Karpas-422 (cell line): ENCODE measurements at regions not wholly inside any gene's neighbourhood (a gene's known extent, or its start where the extent isn't known, plus 50 kb on each side); places are given as distances from the start of the nearest gene placed in this dataset.

Experiments used
- DNase-seq: peaks from one replicate; pipeline ENCODE4 v3.0.0-alpha.2; 2015
- H2AFZ ChIP-seq: fragments of 200-600 bp; sonication (generic); 2 replicates; pipeline ENCODE4 v1.6.1; 2014; ENCODE audit warnings: antibody characterized with exemption, low read length, mixed read lengths
- H3K27ac ChIP-seq: fragments of 200-600 bp; sonication (generic); 2 replicates; pipeline ENCODE4 v1.5.1; 2014; ENCODE audit warnings: mild to moderate bottlenecking, low read length, moderate library complexity
- H3K27me3 ChIP-seq: fragments of 200-600 bp; sonication (generic); 2 replicates; pipeline ENCODE4 v1.6.1; 2014; ENCODE audit warnings: low read length, mixed read lengths
- H3K36me3 ChIP-seq: fragments of 200-600 bp; sonication (generic); 2 replicates; pipeline ENCODE4 v1.6.1; 2014; ENCODE audit warnings: low read length, mixed read lengths; ENCODE audit not compliant: insufficient read depth
- H3K4me1 ChIP-seq: fragments of 200-600 bp; sonication (generic); 2 replicates; pipeline ENCODE4 v1.6.1; 2014; ENCODE audit warnings: mild to moderate bottlenecking, low read length, mixed read lengths
- H3K4me2 ChIP-seq: fragments of 200-600 bp; sonication (generic); 2 replicates; pipeline ENCODE4 v1.6.1; 2014; ENCODE audit warnings: low read length, low read depth, mild to moderate bottlenecking; ENCODE audit not compliant: poor library complexity, severe bottlenecking
- H3K4me3 ChIP-seq: fragments of 200-600 bp; sonication (generic); 2 replicates; pipeline ENCODE4 v1.5.1; 2014; ENCODE audit warnings: mild to moderate bottlenecking, antibody characterized with exemption, low read length, mixed read lengths
- H3K79me2 ChIP-seq: fragments of 200-600 bp; sonication (generic); 2 replicates; pipeline ENCODE4 v1.6.1; 2014; ENCODE audit warnings: mild to moderate bottlenecking, low read length, mixed read lengths
- H3K9ac ChIP-seq: fragments of 200-600 bp; sonication (generic); 2 replicates; pipeline ENCODE4 v1.6.0; 2014; ENCODE audit warnings: low read length
- H3K9me2 ChIP-seq: fragments of 200-600 bp; sonication (generic), shearing (Covaris generic); replicated peaks from 2 replicates; pipeline ENCODE4 v1.6.0; 2014; ENCODE audit warnings: mild to moderate bottlenecking, low read length, moderate library complexity; ENCODE audit not compliant: insufficient read depth
- H3K9me3 ChIP-seq: fragments of 300-700, 200-600 bp; sonication (generic); 2 replicates; pipeline ENCODE4 v1.6.1; 2014; ENCODE audit warnings: low read length, mixed read lengths
- H4K20me1 ChIP-seq: fragments of 200-600 bp; sonication (generic); 2 replicates; pipeline ENCODE4 v1.6.1; 2014; ENCODE audit warnings: mild to moderate bottlenecking, antibody characterized with exemption, low read length, low read depth; ENCODE audit not compliant: insufficient read depth

DNA sequence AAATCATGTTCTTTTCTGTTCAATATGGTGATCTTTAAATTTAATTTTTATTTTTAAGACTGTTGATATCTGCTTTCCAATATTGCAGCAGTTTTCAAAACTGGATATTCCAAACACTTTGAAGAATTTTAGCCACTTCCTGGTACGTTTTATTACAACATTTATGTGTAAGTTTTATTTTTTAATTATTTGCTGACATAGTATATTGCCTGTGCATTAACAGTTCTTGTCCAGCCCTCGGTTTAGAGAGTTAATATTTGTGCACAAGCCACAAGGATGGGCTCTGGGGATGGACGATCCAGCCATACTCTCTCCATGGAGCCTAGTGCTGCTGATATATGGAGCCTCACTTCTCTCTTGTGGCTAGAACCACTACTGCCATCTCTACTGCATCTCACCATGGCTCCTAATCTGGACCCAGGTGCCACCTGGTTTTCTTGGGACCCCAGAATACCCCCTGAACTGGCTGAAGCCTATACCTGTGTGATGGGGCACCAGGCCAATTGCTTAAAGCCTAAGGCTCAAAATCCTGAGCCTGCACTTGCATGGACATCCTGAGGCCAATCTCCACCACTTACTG is 262.5 kb downstream of the RASSF9 start:
- no peak for DNase-seq
- no peaks in the 10 kb centered on the region for H3K9me3 ChIP-seq
- no peak overlapping the region for H2AFZ ChIP-seq
- H3K36me3 ChIP-seq: no peaks in the 10 kb centered on the region
- H3K4me1 ChIP-seq: peaks cover 4% of the 10 kb centered on the region; the same call in 1 of the 2 replicates
- H3K9ac ChIP-seq: no peak overlapping the region
- H3K27me3 ChIP-seq: no peaks in the 10 kb centered on the region
- no peaks in the 10 kb centered on the region for H3K79me2 ChIP-seq
- no peaks in the 10 kb centered on the region for H4K20me1 ChIP-seq
- H3K4me2 ChIP-seq: no peak overlapping the region
- H3K9me2 ChIP-seq: no peaks in the 10 kb centered on the region
- no peak overlapping the region for H3K27ac ChIP-seq
- no peak overlapping the region for H3K4me3 ChIP-seq

DNA sequence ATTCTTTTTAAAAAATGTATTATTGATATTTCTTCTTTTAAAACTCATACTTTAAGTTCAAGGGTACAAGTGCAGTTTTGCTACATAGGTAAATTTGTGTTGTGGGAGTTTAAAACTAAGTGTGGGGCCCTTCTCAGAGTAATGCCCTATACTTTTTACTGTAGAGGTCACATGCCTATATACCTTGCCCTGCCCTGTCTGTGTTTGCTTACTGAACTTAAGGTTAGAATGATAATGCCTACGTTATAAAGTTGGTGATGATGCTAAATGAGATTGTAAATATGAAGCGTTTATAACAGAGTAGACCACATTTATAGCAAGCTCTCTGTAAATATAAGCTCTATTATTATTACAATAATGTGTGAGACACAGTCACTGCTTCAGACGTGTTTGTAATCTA is 261.9 kb downstream of the RASSF9 start:
- no peaks in the 10 kb centered on the region for H3K9me2 ChIP-seq
- H3K36me3 ChIP-seq: no peaks in the 10 kb centered on the region
- DNase-seq: no peak
- no peaks in the 10 kb centered on the region for H4K20me1 ChIP-seq
- H3K27ac ChIP-seq: no peak overlapping the region
- no peaks in the 10 kb centered on the region for H3K9me3 ChIP-seq
- H3K4me1 ChIP-seq: peaks cover 4% of the 10 kb centered on the region; the same call in 1 of the 2 replicates
- no peak overlapping the region for H3K4me3 ChIP-seq
- H2AFZ ChIP-seq: no peak overlapping the region
- H3K27me3 ChIP-seq: no peaks in the 10 kb centered on the region
- no peak overlapping the region for H3K9ac ChIP-seq
- H3K79me2 ChIP-seq: no peaks in the 10 kb centered on the region
- H3K4me2 ChIP-seq: no peak overlapping the region

- Histone ChIP-seq H4K20me1 (no peaks in the 10 kb centered on the region), H2AFZ (no peak overlapping the region), H3K9me3 (no peaks in the 10 kb centered on the region), H3K36me3 (no peaks in the 10 kb centered on the region), H3K79me2 (no peaks in the 10 kb centered on the region), H3K9me2 (no peaks in the 10 kb centered on the region), H3K27me3 (no peaks in the 10 kb centered on the region), H3K27ac (no peak overlapping the region), H3K4me1 (peaks cover 4% of the 10 kb centered on the region; the same call in 1 of the 2 replicates), H3K9ac (no peak overlapping the region), H3K4me3 (no peak overlapping the region), H3K4me2 (no peak overlapping the region)
- peak; percentile 83 for DNase-seq
Measured at GRCh38 chr12:85575120-85576096, 260.8 kb downstream of the RASSF9 start.

GRCh38 chr12:85580562-85581168 is 255.5 kb downstream of the RASSF9 start:
- DNase-seq: no peak
- H3K4me3 ChIP-seq: no peak overlapping the region
- no peaks in the 10 kb centered on the region for H3K36me3 ChIP-seq
- H3K4me2 ChIP-seq: no peak overlapping the region
- no peaks in the 10 kb centered on the region for H4K20me1 ChIP-seq
- H3K79me2 ChIP-seq: no peaks in the 10 kb centered on the region
- H3K9ac ChIP-seq: no peak overlapping the region
- H3K4me1 ChIP-seq: no peaks in the 10 kb centered on the region
- no peaks in the 10 kb centered on the region for H3K27me3 ChIP-seq
- no peak overlapping the region for H2AFZ ChIP-seq
- no peaks in the 10 kb centered on the region for H3K9me2 ChIP-seq
- H3K27ac ChIP-seq: no peak overlapping the region
- H3K9me3 ChIP-seq: no peaks in the 10 kb centered on the region

DNA sequence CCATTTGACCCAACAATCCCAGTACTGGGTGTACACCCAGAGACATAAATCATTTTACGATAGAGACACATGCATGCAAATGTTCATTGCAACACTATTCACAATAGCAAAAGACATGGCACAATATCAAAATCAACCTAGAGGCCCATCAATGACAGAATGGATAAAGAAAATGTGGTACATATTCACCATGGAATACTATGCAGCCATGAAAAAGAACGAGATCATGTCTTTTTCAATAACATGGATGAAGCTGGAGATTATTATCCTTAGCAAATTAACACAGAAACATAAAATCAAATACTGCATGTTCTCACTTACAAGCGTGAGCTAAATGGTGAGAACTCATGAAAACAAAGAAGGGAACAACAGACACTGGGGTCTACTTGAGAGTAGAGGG is 249.1 kb downstream of the RASSF9 start:
- Histone ChIP-seq H2AFZ (no peak overlapping the region), H3K4me3 (no peak overlapping the region), H3K9me2 (no peaks in the 10 kb centered on the region), H3K79me2 (no peaks in the 10 kb centered on the region), H3K9ac (no peak overlapping the region), H3K9me3 (peaks cover 8% of the 10 kb centered on the region), H3K27ac (no peak overlapping the region), H3K4me2 (no peak overlapping the region), H4K20me1 (no peaks in the 10 kb centered on the region), H3K36me3 (no peaks in the 10 kb centered on the region), H3K27me3 (no peaks in the 10 kb centered on the region), H3K4me1 (no peaks in the 10 kb centered on the region)
- DNase-seq: no peak

GRCh38 chr12:85588221-85588620 is 248.0 kb downstream of the RASSF9 start:
- Histone ChIP-seq H3K9me3 (peaks cover 8% of the 10 kb centered on the region), H3K27ac (no peak overlapping the region), H3K27me3 (no peaks in the 10 kb centered on the region), H3K9me2 (no peaks in the 10 kb centered on the region), H2AFZ (no peak overlapping the region), H3K79me2 (no peaks in the 10 kb centered on the region), H4K20me1 (no peaks in the 10 kb centered on the region), H3K4me2 (no peak overlapping the region), H3K36me3 (no peaks in the 10 kb centered on the region), H3K4me1 (no peaks in the 10 kb centered on the region), H3K9ac (no peak overlapping the region), H3K4me3 (no peak overlapping the region)
- no peak for DNase-seq

DNA sequence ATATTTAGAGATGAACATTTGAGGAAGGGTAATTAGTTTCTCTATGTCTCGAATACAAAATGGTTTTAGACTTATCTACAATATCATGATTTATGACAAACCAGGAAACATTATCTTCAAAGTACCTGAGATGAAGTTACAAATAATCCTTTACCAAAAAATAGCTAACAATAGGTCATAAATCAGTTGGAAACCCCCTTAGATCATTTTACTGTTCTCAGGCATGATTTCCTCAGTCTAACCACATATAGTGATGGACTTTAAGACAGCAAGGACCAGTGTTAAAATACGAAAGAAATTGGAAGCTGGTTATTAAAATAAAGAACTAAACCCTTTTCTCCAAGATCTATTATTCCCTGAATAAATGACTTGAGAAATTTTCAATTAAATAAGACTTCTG is 235.4 kb downstream of the RASSF9 start:
- DNase-seq: no peak
- Histone ChIP-seq H3K27ac (no peak overlapping the region), H3K27me3 (no peaks in the 10 kb centered on the region), H3K9ac (no peak overlapping the region), H3K9me2 (no peaks in the 10 kb centered on the region; the same call in 1 of the 2 replicates), H3K36me3 (no peaks in the 10 kb centered on the region), H4K20me1 (no peaks in the 10 kb centered on the region), H3K4me2 (no peak overlapping the region), H2AFZ (no peak overlapping the region), H3K9me3 (peaks cover 5% of the 10 kb centered on the region), H3K4me3 (no peak overlapping the region), H3K4me1 (no peaks in the 10 kb centered on the region), H3K79me2 (no peaks in the 10 kb centered on the region)

DNA sequence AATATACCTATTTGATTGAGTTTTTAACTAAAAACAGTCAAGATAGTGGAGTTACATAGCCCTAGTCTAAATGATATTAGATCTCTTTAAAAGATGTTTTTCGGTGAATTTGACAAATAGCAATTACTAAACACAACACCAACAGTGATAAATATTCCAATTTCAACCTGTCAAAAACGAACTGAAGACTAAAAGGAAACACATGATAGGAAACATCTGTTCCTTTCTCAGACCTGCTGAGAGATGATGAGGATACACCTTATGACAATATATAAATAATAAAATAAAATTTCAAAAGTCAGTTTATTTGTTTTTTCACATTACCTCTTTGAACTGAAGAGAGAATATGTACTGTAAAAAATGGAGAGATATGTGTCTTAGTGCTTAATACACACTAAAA is 232.7 kb downstream of the RASSF9 start:
- Histone ChIP-seq H3K9ac (no peak overlapping the region), H3K4me2 (no peak overlapping the region), H3K79me2 (no peaks in the 10 kb centered on the region), H3K36me3 (no peaks in the 10 kb centered on the region), H3K4me3 (no peak overlapping the region), H3K27ac (no peak overlapping the region), H3K9me2 (no peaks in the 10 kb centered on the region; the same call in 1 of the 2 replicates), H4K20me1 (no peaks in the 10 kb centered on the region), H3K9me3 (peaks cover 5% of the 10 kb centered on the region; the same call in 1 of the 2 replicates), H3K4me1 (no peaks in the 10 kb centered on the region), H3K27me3 (no peaks in the 10 kb centered on the region), H2AFZ (no peak overlapping the region)
- no peak for DNase-seq
